ENCODE measurements at regions not wholly inside any gene's neighbourhood (a gene's known extent, or its start where the extent isn't known, plus 50 kb on each side); places are given as distances from the start of the nearest gene placed in this dataset.

DNA sequence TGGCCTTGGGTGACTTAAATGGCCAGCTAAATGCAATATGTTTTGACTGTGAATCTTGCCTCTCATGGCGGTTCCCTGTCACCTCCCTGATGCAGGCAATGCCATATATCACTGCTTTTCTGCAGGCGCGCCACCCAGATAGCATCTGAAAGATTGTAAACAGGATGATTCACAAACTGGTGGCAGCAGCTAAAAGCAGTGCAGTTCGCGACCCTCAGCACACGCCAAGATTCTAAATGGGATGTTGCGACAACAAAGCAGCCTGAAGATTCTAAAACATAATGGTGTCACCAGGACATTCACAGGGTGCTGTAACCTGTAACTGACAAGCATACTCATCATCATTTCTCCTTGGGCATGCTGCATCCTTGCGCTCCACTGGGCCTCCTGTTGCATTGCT is 440.4 kb upstream of the CADM1 start:
- TF ChIP-seq, protein P1, sequence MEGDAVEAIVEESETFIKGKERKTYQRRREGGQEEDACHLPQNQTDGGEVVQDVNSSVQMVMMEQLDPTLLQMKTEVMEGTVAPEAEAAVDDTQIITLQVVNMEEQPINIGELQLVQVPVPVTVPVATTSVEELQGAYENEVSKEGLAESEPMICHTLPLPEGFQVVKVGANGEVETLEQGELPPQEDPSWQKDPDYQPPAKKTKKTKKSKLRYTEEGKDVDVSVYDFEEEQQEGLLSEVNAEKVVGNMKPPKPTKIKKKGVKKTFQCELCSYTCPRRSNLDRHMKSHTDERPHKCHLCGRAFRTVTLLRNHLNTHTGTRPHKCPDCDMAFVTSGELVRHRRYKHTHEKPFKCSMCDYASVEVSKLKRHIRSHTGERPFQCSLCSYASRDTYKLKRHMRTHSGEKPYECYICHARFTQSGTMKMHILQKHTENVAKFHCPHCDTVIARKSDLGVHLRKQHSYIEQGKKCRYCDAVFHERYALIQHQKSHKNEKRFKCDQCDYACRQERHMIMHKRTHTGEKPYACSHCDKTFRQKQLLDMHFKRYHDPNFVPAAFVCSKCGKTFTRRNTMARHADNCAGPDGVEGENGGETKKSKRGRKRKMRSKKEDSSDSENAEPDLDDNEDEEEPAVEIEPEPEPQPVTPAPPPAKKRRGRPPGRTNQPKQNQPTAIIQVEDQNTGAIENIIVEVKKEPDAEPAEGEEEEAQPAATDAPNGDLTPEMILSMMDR (IDR thresholded peaks at IDR 0.05): no peak
- TF ChIP-seq, protein P2, sequence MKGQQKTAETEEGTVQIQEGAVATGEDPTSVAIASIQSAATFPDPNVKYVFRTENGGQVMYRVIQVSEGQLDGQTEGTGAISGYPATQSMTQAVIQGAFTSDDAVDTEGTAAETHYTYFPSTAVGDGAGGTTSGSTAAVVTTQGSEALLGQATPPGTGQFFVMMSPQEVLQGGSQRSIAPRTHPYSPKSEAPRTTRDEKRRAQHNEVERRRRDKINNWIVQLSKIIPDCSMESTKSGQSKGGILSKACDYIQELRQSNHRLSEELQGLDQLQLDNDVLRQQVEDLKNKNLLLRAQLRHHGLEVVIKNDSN (IDR thresholded peaks at IDR 0.05; ENCODE audit: borderline replicate concordance, low read depth): no peak
- no peak for TF ChIP-seq FOXM1 (IDR thresholded peaks at IDR 0.05; ENCODE audit: low read depth)
- peak in 1 of 2 experiments; percentile 53; a peak in 1 of 4 replicates for TF ChIP-seq EP300 (IDR thresholded peaks at IDR 0.05; ENCODE audit: borderline replicate concordance in 1 of 2, low read depth in 1 of 2, low read length in 1 of 2)
- TF ChIP-seq YY1 (IDR thresholded peaks at IDR 0.05; ENCODE audit: low read depth): no peak
- no peak for TF ChIP-seq TEAD4 (IDR thresholded peaks at IDR 0.05; ENCODE audit: borderline replicate concordance, insufficient read depth)
- no peak for TF ChIP-seq POLR2AphosphoS5 (IDR thresholded peaks at IDR 0.05; ENCODE audit: low read depth, low read length)
- TF ChIP-seq TAF1 (IDR thresholded peaks at IDR 0.05; ENCODE audit: borderline replicate concordance, low read depth, low read length): no peak
- no peak for TF ChIP-seq JUND (IDR thresholded peaks at IDR 0.05)
- TF ChIP-seq, protein P3, sequence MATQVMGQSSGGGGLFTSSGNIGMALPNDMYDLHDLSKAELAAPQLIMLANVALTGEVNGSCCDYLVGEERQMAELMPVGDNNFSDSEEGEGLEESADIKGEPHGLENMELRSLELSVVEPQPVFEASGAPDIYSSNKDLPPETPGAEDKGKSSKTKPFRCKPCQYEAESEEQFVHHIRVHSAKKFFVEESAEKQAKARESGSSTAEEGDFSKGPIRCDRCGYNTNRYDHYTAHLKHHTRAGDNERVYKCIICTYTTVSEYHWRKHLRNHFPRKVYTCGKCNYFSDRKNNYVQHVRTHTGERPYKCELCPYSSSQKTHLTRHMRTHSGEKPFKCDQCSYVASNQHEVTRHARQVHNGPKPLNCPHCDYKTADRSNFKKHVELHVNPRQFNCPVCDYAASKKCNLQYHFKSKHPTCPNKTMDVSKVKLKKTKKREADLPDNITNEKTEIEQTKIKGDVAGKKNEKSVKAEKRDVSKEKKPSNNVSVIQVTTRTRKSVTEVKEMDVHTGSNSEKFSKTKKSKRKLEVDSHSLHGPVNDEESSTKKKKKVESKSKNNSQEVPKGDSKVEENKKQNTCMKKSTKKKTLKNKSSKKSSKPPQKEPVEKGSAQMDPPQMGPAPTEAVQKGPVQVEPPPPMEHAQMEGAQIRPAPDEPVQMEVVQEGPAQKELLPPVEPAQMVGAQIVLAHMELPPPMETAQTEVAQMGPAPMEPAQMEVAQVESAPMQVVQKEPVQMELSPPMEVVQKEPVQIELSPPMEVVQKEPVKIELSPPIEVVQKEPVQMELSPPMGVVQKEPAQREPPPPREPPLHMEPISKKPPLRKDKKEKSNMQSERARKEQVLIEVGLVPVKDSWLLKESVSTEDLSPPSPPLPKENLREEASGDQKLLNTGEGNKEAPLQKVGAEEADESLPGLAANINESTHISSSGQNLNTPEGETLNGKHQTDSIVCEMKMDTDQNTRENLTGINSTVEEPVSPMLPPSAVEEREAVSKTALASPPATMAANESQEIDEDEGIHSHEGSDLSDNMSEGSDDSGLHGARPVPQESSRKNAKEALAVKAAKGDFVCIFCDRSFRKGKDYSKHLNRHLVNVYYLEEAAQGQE (IDR thresholded peaks at IDR 0.05; ENCODE audit: low read depth, low read length): no peak
- no peak for TF ChIP-seq ELF1 (IDR thresholded peaks at IDR 0.05)

Data from SK-N-SH (cell line).